ENCODE measurements at regions not wholly inside any gene's neighbourhood (a gene's known extent, or its start where the extent isn't known, plus 50 kb on each side); places are given as distances from the start of the nearest gene placed in this dataset.

DNA sequence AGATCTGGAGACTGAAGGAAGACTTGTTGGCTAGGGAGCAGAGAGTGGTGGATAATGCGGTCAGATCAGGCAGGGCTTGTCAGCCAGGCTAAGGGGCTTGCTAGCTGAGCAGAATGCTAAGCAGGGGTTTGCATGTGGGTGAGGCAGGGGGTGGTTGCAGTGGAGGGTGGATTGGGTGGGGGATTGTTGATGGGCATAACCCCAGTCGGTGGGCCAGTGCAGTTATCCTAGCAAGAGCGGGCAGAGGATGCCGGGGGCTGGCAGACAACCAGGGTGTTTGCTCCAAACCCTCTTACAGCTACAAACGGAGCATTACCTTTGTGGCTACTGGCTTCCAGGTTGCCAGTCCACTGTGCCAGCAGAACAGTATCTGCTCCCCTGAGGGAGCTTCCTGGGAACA is 131.5 kb upstream of the LGALSL start:
- TF ChIP-seq RAD21 (conservative IDR thresholded peaks at IDR 0.05) = no peak
- TF ChIP-seq MXI1 (conservative IDR thresholded peaks at IDR 0.05; ENCODE audit: poor library complexity, severe bottlenecking) = no peak
- TF ChIP-seq SMC3 (conservative IDR thresholded peaks at IDR 0.05; ENCODE audit: poor library complexity) = no peak
- TF ChIP-seq, protein P1, sequence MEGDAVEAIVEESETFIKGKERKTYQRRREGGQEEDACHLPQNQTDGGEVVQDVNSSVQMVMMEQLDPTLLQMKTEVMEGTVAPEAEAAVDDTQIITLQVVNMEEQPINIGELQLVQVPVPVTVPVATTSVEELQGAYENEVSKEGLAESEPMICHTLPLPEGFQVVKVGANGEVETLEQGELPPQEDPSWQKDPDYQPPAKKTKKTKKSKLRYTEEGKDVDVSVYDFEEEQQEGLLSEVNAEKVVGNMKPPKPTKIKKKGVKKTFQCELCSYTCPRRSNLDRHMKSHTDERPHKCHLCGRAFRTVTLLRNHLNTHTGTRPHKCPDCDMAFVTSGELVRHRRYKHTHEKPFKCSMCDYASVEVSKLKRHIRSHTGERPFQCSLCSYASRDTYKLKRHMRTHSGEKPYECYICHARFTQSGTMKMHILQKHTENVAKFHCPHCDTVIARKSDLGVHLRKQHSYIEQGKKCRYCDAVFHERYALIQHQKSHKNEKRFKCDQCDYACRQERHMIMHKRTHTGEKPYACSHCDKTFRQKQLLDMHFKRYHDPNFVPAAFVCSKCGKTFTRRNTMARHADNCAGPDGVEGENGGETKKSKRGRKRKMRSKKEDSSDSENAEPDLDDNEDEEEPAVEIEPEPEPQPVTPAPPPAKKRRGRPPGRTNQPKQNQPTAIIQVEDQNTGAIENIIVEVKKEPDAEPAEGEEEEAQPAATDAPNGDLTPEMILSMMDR (IDR thresholded peaks at IDR 0.05; ENCODE audit: poor library complexity, severe bottlenecking) = no peak
- TF ChIP-seq, protein P2, sequence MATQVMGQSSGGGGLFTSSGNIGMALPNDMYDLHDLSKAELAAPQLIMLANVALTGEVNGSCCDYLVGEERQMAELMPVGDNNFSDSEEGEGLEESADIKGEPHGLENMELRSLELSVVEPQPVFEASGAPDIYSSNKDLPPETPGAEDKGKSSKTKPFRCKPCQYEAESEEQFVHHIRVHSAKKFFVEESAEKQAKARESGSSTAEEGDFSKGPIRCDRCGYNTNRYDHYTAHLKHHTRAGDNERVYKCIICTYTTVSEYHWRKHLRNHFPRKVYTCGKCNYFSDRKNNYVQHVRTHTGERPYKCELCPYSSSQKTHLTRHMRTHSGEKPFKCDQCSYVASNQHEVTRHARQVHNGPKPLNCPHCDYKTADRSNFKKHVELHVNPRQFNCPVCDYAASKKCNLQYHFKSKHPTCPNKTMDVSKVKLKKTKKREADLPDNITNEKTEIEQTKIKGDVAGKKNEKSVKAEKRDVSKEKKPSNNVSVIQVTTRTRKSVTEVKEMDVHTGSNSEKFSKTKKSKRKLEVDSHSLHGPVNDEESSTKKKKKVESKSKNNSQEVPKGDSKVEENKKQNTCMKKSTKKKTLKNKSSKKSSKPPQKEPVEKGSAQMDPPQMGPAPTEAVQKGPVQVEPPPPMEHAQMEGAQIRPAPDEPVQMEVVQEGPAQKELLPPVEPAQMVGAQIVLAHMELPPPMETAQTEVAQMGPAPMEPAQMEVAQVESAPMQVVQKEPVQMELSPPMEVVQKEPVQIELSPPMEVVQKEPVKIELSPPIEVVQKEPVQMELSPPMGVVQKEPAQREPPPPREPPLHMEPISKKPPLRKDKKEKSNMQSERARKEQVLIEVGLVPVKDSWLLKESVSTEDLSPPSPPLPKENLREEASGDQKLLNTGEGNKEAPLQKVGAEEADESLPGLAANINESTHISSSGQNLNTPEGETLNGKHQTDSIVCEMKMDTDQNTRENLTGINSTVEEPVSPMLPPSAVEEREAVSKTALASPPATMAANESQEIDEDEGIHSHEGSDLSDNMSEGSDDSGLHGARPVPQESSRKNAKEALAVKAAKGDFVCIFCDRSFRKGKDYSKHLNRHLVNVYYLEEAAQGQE (IDR thresholded peaks at IDR 0.05; ENCODE audit: borderline replicate concordance) = no peak
- no peak for TF ChIP-seq POLR2AphosphoS5 (IDR thresholded peaks at IDR 0.05)
- no peak for TF ChIP-seq EP300 (conservative IDR thresholded peaks at IDR 0.05; ENCODE audit: poor library complexity, severe bottlenecking)
- TF ChIP-seq TAF1 (IDR thresholded peaks at IDR 0.05; ENCODE audit: low read depth) = no peak
- TF ChIP-seq EZH2 (IDR thresholded peaks at IDR 0.05; ENCODE audit: borderline replicate concordance, insufficient read depth, low read length, poor library complexity, severe bottlenecking) = no peak
